GM12878 (cell line): ENCODE measurements at regions not wholly inside any gene's neighbourhood (a gene's known extent, or its start where the extent isn't known, plus 50 kb on each side); places are given as distances from the start of the nearest gene placed in this dataset.

Source experiments
- CREB1 ChIP-seq: IDR thresholded peaks from 2 replicates; pipeline ENCODE4 v1.6.1; 2012; ENCODE audit warnings: low read depth, mild to moderate bottlenecking, inconsistent platforms
- KAT2A ChIP-seq: conservative IDR thresholded peaks from 2 replicates; pipeline ENCODE4 v1.6.1; 2011; ENCODE audit warnings: low read depth, low read length; ENCODE audit not compliant: control insufficient read depth
- NRF1 ChIP-seq: conservative IDR thresholded peaks from 2 replicates; pipeline ENCODE4 v1.6.1; 2011; ENCODE audit warnings: mild to moderate bottlenecking, low read depth, low read length, improper control_type of control experiment
- POLR2AphosphoS5 ChIP-seq: IDR thresholded peaks from 2 replicates; pipeline ENCODE4 v1.6.1; 2011; ENCODE audit warnings: mild to moderate bottlenecking, low read length, inconsistent platforms
- SREBF2 ChIP-seq: IDR thresholded peaks from 2 replicates; pipeline ENCODE4 v1.6.1; 2012; ENCODE audit warnings: mild to moderate bottlenecking, low read length
- TF ChIP-seq, protein P1 (sequence below), 3 experiments: IDR thresholded peaks in 2 of 3; conservative IDR thresholded peaks in 1 of 3; 2 replicates each; pipeline ENCODE4 v1.5.1; 2011; ENCODE audit warnings: low read depth in 3 of 3, low read length in 3 of 3, mild to moderate bottlenecking in 3 of 3, control low read depth in 2 of 3, moderate library complexity in 2 of 3, inconsistent platforms in 1 of 3, mixed read lengths in 1 of 3; ENCODE audit not compliant: control insufficient read depth in 2 of 3, insufficient read depth in 1 of 3; ENCODE audit errors: extremely low read depth in 1 of 3
- TF ChIP-seq, protein P2 (sequence below): IDR thresholded peaks from 2 replicates; pipeline ENCODE4 v1.6.1; 2012; ENCODE audit warnings: low read depth, low read length, improper control_type of control experiment
- TF ChIP-seq, protein P3 (sequence below): fragments of 450-650 bp; IDR thresholded peaks from 2 replicates; pipeline ENCODE4 v1.6.1; 2017; ENCODE audit warnings: mild to moderate bottlenecking
- TF ChIP-seq, protein P4 (sequence below): fragments of 450-650 bp; IDR thresholded peaks from 2 replicates; pipeline ENCODE4 v1.6.1; 2018; ENCODE audit warnings: mild to moderate bottlenecking, low read depth, moderate library complexity; ENCODE audit not compliant: partially characterized antibody

DNA sequence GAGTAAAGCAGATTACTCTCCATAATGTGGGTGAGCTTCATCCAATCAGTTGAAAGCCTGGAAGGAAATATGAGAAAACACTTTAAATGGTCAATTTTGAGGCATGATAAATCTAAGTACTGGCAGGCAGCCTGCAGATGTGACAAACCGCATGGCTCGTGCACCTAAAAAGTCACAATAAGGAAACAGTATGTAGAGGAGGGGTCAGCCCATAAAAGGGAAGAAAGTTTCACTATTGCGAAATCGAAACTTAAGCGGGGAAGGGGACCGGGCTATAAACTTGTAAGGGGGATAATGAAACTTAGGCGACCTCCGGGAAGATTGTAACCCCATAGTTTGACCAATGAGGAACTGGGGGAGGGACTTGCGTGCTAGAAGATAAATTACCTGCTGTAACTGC, 109.8 kb downstream of the PLPPR4 start:
- TF ChIP-seq NRF1 (no peak), KAT2A (no peak), SREBF2 (no peak), POLR2AphosphoS5 (no peak), CREB1 (no peak)
- TF ChIP-seq, protein P1, sequence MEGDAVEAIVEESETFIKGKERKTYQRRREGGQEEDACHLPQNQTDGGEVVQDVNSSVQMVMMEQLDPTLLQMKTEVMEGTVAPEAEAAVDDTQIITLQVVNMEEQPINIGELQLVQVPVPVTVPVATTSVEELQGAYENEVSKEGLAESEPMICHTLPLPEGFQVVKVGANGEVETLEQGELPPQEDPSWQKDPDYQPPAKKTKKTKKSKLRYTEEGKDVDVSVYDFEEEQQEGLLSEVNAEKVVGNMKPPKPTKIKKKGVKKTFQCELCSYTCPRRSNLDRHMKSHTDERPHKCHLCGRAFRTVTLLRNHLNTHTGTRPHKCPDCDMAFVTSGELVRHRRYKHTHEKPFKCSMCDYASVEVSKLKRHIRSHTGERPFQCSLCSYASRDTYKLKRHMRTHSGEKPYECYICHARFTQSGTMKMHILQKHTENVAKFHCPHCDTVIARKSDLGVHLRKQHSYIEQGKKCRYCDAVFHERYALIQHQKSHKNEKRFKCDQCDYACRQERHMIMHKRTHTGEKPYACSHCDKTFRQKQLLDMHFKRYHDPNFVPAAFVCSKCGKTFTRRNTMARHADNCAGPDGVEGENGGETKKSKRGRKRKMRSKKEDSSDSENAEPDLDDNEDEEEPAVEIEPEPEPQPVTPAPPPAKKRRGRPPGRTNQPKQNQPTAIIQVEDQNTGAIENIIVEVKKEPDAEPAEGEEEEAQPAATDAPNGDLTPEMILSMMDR (IDR thresholded peaks at IDR 0.05 in 2 of 3, conservative IDR thresholded peaks at IDR 0.05 in 1 of 3; ENCODE audit: control insufficient read depth in 2 of 3, extremely low read depth in 1 of 3, insufficient read depth in 1 of 3, low read depth in 3 of 3, low read length in 3 of 3): no peak
- TF ChIP-seq, protein P2, sequence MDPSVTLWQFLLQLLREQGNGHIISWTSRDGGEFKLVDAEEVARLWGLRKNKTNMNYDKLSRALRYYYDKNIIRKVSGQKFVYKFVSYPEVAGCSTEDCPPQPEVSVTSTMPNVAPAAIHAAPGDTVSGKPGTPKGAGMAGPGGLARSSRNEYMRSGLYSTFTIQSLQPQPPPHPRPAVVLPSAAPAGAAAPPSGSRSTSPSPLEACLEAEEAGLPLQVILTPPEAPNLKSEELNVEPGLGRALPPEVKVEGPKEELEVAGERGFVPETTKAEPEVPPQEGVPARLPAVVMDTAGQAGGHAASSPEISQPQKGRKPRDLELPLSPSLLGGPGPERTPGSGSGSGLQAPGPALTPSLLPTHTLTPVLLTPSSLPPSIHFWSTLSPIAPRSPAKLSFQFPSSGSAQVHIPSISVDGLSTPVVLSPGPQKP: no peak
- TF ChIP-seq, protein P3, sequence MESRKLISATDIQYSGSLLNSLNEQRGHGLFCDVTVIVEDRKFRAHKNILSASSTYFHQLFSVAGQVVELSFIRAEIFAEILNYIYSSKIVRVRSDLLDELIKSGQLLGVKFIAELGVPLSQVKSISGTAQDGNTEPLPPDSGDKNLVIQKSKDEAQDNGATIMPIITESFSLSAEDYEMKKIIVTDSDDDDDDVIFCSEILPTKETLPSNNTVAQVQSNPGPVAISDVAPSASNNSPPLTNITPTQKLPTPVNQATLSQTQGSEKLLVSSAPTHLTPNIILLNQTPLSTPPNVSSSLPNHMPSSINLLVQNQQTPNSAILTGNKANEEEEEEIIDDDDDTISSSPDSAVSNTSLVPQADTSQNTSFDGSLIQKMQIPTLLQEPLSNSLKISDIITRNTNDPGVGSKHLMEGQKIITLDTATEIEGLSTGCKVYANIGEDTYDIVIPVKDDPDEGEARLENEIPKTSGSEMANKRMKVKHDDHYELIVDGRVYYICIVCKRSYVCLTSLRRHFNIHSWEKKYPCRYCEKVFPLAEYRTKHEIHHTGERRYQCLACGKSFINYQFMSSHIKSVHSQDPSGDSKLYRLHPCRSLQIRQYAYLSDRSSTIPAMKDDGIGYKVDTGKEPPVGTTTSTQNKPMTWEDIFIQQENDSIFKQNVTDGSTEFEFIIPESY: no peak
- TF ChIP-seq, protein P4, sequence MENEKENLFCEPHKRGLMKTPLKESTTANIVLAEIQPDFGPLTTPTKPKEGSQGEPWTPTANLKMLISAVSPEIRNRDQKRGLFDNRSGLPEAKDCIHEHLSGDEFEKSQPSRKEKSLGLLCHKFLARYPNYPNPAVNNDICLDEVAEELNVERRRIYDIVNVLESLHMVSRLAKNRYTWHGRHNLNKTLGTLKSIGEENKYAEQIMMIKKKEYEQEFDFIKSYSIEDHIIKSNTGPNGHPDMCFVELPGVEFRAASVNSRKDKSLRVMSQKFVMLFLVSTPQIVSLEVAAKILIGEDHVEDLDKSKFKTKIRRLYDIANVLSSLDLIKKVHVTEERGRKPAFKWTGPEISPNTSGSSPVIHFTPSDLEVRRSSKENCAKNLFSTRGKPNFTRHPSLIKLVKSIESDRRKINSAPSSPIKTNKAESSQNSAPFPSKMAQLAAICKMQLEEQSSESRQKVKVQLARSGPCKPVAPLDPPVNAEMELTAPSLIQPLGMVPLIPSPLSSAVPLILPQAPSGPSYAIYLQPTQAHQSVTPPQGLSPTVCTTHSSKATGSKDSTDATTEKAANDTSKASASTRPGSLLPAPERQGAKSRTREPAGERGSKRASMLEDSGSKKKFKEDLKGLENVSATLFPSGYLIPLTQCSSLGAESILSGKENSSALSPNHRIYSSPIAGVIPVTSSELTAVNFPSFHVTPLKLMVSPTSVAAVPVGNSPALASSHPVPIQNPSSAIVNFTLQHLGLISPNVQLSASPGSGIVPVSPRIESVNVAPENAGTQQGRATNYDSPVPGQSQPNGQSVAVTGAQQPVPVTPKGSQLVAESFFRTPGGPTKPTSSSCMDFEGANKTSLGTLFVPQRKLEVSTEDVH: no peak
